ENCODE measurements at regions not wholly inside any gene's neighbourhood (a gene's known extent, or its start where the extent isn't known, plus 50 kb on each side); places are given as distances from the start of the nearest gene placed in this dataset.

GRCh38 chr2:180190851-180191250 is 183.8 kb upstream of the CWC22 start:
- FAIRE-seq (no peak), DNase-seq (ENCODE audit: insufficient read length, low spot score) (no peak)
- TF ChIP-seq, protein P1, sequence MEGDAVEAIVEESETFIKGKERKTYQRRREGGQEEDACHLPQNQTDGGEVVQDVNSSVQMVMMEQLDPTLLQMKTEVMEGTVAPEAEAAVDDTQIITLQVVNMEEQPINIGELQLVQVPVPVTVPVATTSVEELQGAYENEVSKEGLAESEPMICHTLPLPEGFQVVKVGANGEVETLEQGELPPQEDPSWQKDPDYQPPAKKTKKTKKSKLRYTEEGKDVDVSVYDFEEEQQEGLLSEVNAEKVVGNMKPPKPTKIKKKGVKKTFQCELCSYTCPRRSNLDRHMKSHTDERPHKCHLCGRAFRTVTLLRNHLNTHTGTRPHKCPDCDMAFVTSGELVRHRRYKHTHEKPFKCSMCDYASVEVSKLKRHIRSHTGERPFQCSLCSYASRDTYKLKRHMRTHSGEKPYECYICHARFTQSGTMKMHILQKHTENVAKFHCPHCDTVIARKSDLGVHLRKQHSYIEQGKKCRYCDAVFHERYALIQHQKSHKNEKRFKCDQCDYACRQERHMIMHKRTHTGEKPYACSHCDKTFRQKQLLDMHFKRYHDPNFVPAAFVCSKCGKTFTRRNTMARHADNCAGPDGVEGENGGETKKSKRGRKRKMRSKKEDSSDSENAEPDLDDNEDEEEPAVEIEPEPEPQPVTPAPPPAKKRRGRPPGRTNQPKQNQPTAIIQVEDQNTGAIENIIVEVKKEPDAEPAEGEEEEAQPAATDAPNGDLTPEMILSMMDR (IDR thresholded peaks at IDR 0.05; ENCODE audit: insufficient read depth, missing control alignments): no peak

GRCh38 chr2:180187611-180188010 is 180.5 kb upstream of the CWC22 start:
- TF ChIP-seq, protein P1 (IDR thresholded peaks at IDR 0.05; ENCODE audit: insufficient read depth, missing control alignments): no peak
- DNase-seq (ENCODE audit: insufficient read length, low spot score) (no peak), FAIRE-seq (no peak)

- DNase-seq (ENCODE audit: insufficient read length, low spot score) (no peak), FAIRE-seq (no peak)
- TF ChIP-seq, protein P1 (IDR thresholded peaks at IDR 0.05; ENCODE audit: insufficient read depth, missing control alignments): no peak
Observed at GRCh38 chr2:180184506-180184905, 177.4 kb upstream of the CWC22 start.

GRCh38 chr2:180180511-180180910 is 173.4 kb upstream of the CWC22 start:
- TF ChIP-seq, protein P1 (IDR thresholded peaks at IDR 0.05; ENCODE audit: insufficient read depth, missing control alignments): no peak
- FAIRE-seq: no peak

GRCh38 chr2:180177534-180177933 is 170.4 kb upstream of the CWC22 start:
- FAIRE-seq: no peak

More at GRCh38 chr2:180180511-180180910, 173.4 kb upstream of the CWC22 start:
- DNase-seq (ENCODE audit: insufficient read length, low spot score): no peak

DNA sequence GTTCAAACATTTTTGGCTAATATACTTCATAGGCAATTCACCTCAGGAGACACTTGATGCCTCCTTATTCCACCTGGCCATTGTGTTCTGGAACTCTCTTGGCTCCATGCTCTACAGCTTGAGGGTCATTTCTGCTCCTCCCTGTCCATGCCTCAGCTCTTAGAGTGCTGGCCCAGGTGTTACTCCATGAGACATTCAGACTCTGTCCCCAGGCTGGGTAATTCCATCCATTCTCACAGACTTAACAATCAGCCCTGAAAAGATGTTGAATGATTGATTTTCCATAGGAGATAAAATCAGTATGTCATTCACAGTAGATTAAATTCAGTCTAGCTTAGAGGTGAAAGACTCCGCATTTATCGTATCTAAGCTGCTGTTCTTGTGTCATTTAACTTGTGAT is 168.6 kb upstream of the CWC22 start:
- FAIRE-seq: peak; percentile 6
- TF ChIP-seq, protein P1 (IDR thresholded peaks at IDR 0.05; ENCODE audit: insufficient read depth, missing control alignments): no peak
- no peak for DNase-seq (ENCODE audit: insufficient read length, low spot score)

More at GRCh38 chr2:180177534-180177933, 170.4 kb upstream of the CWC22 start:
- no peak for DNase-seq (ENCODE audit: insufficient read length, low spot score)
- TF ChIP-seq, protein P1 (IDR thresholded peaks at IDR 0.05; ENCODE audit: insufficient read depth, missing control alignments): no peak

DNA sequence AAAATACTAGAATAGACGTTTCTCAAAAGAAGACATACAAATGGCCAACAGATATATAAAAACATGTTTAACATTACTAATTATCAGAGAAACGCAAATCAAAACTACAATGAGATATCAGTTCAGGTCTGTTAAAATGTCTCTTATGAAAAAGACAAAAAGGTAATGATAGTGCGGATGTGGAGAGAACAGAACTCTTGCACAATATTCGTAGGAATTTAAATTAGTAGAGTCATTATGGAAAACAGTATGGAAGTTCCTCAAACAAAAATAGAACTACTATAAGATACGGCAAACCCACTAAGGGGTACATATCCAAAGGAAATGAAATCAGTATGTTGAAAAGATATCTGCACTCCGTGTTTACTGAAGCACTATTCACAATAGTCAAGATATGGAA is 167.5 kb upstream of the CWC22 start:
- TF ChIP-seq, protein P1 (IDR thresholded peaks at IDR 0.05; ENCODE audit: insufficient read depth, missing control alignments): no peak
- FAIRE-seq (no peak), DNase-seq (ENCODE audit: insufficient read length, low spot score) (no peak)

Measured in D721Med (cell line).